KMS-11 (cell line): ENCODE measurements at regions not wholly inside any gene's neighbourhood (a gene's known extent, or its start where the extent isn't known, plus 50 kb on each side); places are given as distances from the start of the nearest gene placed in this dataset.

Experiments used
- H2AFZ ChIP-seq: fragments of 200-600 bp; sonication (generic); 2 replicates; pipeline ENCODE4 v1.6.1; 2016; ENCODE audit warnings: antibody characterized with exemption, mixed run types, low read depth
- H3K27ac ChIP-seq: fragments of 200-600 bp; sonication (generic); 2 replicates; pipeline ENCODE4 v1.6.1; 2016; ENCODE audit warnings: mild to moderate bottlenecking, mixed run types
- H3K27me3 ChIP-seq: fragments of 200-600 bp; sonication (generic); 2 replicates; pipeline ENCODE4 v1.6.1; 2017; ENCODE audit warnings: mild to moderate bottlenecking, low read depth, mixed run types, moderate library complexity; ENCODE audit not compliant: insufficient read depth
- H3K36me3 ChIP-seq: fragments of 200-600 bp; sonication (generic); 2 replicates; pipeline ENCODE4 v1.6.1; 2017; ENCODE audit warnings: mild to moderate bottlenecking, mixed run types; ENCODE audit not compliant: insufficient read depth
- H3K4me1 ChIP-seq: fragments of 200-600 bp; sonication (generic); 2 replicates; pipeline ENCODE4 v1.6.1; 2016; ENCODE audit warnings: mild to moderate bottlenecking, low read depth, mixed run types; ENCODE audit not compliant: poor library complexity, severe bottlenecking
- H3K4me2 ChIP-seq: fragments of 200-600 bp; sonication (generic); 2 replicates; pipeline ENCODE4 v1.7.0; 2016; ENCODE audit warnings: mild to moderate bottlenecking, mixed run types
- H3K4me3 ChIP-seq: fragments of 200-600 bp; sonication (generic); IDR thresholded peaks from 2 replicates; pipeline ENCODE4 v1.6.1; 2017; ENCODE audit warnings: low read depth, low read length, mixed read lengths; ENCODE audit not compliant: insufficient read depth
- H3K79me2 ChIP-seq: fragments of 200-600 bp; sonication (generic); 2 replicates; pipeline ENCODE4 v1.6.1; 2016; ENCODE audit warnings: low read depth, mixed run types; ENCODE audit not compliant: insufficient read depth
- H3K9ac ChIP-seq: fragments of 200-600 bp; sonication (generic); 2 replicates; pipeline ENCODE4 v1.6.1; 2016; ENCODE audit warnings: mild to moderate bottlenecking, mixed run types
- H4K20me1 ChIP-seq: fragments of 200-600 bp; sonication (generic); 2 replicates; pipeline ENCODE4 v1.6.1; 2016; ENCODE audit warnings: mild to moderate bottlenecking, mixed run types; ENCODE audit not compliant: insufficient read depth
- TF ChIP-seq, protein P1 (sequence below): fragments of 200-600 bp; sonication (generic); conservative IDR thresholded peaks from 2 replicates; pipeline ENCODE4 v1.6.1; 2017; ENCODE audit warnings: low read depth, mild to moderate bottlenecking, antibody characterized with exemption, low read length, moderate library complexity, mixed read lengths

DNA sequence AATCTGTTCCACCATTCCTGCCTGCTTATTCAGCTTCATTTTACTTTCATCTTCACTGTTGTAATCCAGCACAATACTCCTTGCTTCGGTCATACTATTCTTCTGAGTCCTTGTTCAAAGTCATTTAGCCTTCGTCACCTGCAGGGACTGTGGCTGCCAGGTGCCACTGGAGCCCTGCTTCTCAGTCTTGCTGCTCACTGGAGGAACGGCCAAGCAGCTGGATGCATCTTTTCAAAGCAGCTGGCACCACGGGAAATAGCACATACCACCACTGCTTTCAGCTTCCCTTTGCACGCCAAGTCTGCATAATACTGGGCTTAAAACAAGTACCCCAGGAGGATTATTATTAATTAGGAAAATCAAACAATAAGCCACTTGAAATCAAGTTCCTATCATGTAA lies 287.6 kb downstream of the BCHE start:
- Histone ChIP-seq H3K4me1 (peaks cover 34% of the 10 kb centered on the region), H3K36me3 (no peaks in the 10 kb centered on the region), H3K27me3 (no peaks in the 10 kb centered on the region), H3K9ac (peak overlapping the region; percentile 24; the same call in 1 of the 2 replicates), H3K27ac (peak overlapping the region; percentile 79), H4K20me1 (no peaks in the 10 kb centered on the region), H3K4me2 (peak overlapping the region; percentile 50), H3K79me2 (peaks cover 16% of the 10 kb centered on the region), H3K4me3 (no peak overlapping the region), H2AFZ (0 out of 2 replicates have a peak overlapping the region, but pooled peaks have one; percentile 18)
- TF ChIP-seq, protein P1, sequence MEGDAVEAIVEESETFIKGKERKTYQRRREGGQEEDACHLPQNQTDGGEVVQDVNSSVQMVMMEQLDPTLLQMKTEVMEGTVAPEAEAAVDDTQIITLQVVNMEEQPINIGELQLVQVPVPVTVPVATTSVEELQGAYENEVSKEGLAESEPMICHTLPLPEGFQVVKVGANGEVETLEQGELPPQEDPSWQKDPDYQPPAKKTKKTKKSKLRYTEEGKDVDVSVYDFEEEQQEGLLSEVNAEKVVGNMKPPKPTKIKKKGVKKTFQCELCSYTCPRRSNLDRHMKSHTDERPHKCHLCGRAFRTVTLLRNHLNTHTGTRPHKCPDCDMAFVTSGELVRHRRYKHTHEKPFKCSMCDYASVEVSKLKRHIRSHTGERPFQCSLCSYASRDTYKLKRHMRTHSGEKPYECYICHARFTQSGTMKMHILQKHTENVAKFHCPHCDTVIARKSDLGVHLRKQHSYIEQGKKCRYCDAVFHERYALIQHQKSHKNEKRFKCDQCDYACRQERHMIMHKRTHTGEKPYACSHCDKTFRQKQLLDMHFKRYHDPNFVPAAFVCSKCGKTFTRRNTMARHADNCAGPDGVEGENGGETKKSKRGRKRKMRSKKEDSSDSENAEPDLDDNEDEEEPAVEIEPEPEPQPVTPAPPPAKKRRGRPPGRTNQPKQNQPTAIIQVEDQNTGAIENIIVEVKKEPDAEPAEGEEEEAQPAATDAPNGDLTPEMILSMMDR: no peak

DNA sequence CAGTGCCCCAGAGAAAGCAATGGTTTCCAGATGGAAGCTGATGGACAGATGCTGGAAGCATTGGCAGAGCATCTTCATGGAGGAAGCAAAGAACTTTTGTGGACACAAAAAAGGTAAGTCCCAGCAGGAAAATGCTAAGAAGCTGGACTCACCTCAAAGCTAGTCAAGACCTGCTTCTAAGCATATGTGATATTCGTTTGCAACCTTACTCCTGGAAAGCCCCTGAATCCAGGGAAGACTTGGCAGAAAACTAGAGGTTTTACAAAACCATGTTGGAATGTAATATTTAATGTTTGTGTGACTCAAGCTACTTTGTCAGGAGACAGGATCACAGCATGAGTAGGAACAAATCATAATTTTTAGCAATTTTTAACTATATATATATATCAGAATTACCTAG lies 288.2 kb downstream of the BCHE start:
- TF ChIP-seq, protein P1: no peak
- Histone ChIP-seq H3K27ac (peak overlapping the region; percentile 79), H4K20me1 (no peaks in the 10 kb centered on the region), H3K4me2 (peak overlapping the region; percentile 50), H3K27me3 (no peaks in the 10 kb centered on the region), H3K36me3 (no peaks in the 10 kb centered on the region), H3K79me2 (peaks cover 15% of the 10 kb centered on the region), H3K4me3 (no peak overlapping the region), H3K4me1 (peaks cover 34% of the 10 kb centered on the region), H2AFZ (no peak overlapping the region), H3K9ac (peak overlapping the region; percentile 24; the same call in 1 of the 2 replicates)

DNA sequence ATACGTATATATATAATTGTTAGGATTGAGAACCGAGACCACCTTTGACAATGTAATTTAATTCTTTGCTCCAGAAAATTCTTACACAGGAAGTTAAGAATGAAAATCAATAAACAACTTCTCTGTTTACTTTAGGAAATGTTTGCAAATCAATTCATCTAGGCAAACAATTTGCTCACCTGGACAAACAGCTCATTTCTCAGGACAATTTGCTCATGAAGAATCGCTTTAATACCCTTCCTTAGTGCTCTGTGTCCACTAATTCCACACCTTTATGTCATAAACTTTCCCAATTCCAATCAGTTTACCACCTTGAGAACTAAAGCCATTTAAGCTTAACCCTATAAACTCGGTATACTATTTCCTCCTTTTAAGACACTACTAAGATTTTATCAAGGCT lies 292.2 kb downstream of the BCHE start:
- Histone ChIP-seq H3K4me1 (peaks cover 16% of the 10 kb centered on the region), H3K36me3 (no peaks in the 10 kb centered on the region; the same call in 1 of the 2 replicates), H3K27me3 (no peaks in the 10 kb centered on the region), H3K4me2 (no peak overlapping the region), H3K27ac (no peak overlapping the region), H3K79me2 (peaks cover 15% of the 10 kb centered on the region), H3K4me3 (no peak overlapping the region), H4K20me1 (no peaks in the 10 kb centered on the region), H2AFZ (no peak overlapping the region), H3K9ac (no peak overlapping the region)
- TF ChIP-seq, protein P1: no peak

DNA sequence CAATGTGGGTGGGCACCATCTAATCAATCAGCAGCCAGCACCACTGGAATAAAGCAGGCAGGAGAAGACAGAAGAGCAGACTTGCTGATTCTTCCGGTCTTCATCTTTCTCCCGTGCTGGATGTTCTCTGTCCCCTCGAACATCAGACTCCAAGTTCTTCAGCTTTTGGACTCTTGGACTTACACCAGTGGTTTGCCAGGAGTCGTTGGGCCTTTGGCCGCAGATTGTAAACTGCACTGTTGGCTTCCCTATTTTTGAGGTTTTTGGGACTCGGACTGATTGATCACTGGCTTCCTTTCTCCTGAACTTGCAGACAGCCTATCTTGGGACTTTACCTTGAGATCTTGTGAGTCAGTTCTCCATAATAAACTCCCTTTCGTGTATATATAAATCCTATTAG lies 292.8 kb downstream of the BCHE start:
- Histone ChIP-seq H3K27ac (no peak overlapping the region), H4K20me1 (no peaks in the 10 kb centered on the region), H3K79me2 (peaks cover 15% of the 10 kb centered on the region), H3K27me3 (no peaks in the 10 kb centered on the region), H3K9ac (no peak overlapping the region), H3K36me3 (no peaks in the 10 kb centered on the region; the same call in 1 of the 2 replicates), H2AFZ (no peak overlapping the region), H3K4me1 (peaks cover 10% of the 10 kb centered on the region), H3K4me2 (no peak overlapping the region), H3K4me3 (no peak overlapping the region)
- TF ChIP-seq, protein P1: no peak
